ENCODE measurements at regions not wholly inside any gene's neighbourhood (a gene's known extent, or its start where the extent isn't known, plus 50 kb on each side); places are given as distances from the start of the nearest gene placed in this dataset.

GRCh38 chr3:180277041-180277440 is 240.3 kb upstream of the PEX5L start:
- Histone ChIP-seq H3K4me1 (ENCODE audit: insufficient read depth) (no peaks in the 10 kb centered on the region), H3K36me3 (ENCODE audit: insufficient read depth) (no peaks in the 10 kb centered on the region), H3K27me3 (ENCODE audit: insufficient read depth) (no peaks in the 10 kb centered on the region), H3F3A (replicated peaks; ENCODE audit: low read depth) (no peaks in the 10 kb centered on the region), H3K9me2 (ENCODE audit: insufficient read depth) (0 out of 2 replicates have a peak, but pooled peaks cover 7% of the 10 kb centered on the region), H4K20me1 (replicated peaks; ENCODE audit: insufficient read depth) (no peaks in the 10 kb centered on the region), H3K79me2 (replicated peaks; ENCODE audit: insufficient read depth) (no peaks in the 10 kb centered on the region), H2AFZ (no peak overlapping the region), H3K4me2 (no peak overlapping the region), H3K27ac (ENCODE audit: low read depth) (no peak overlapping the region), H3K4me3 (no peak overlapping the region)
- DNase-seq (ENCODE audit: low spot score) = no peak
- no peak for ATAC-seq
- H3K27ac Mint-ChIP-seq = no peak overlapping the region
- no peak overlapping the region for H3K4me3 Mint-ChIP-seq
- peaks cover under 1% of the 10 kb centered on the region; the same call in 2 of the 3 replicates for H3K9me3 Mint-ChIP-seq
- no peaks in the 10 kb centered on the region for H3K36me3 Mint-ChIP-seq (ENCODE audit: low read depth)
- H3K4me1 Mint-ChIP-seq = peaks cover 2% of the 10 kb centered on the region
- H3K27me3 Mint-ChIP-seq (ENCODE audit: insufficient read depth, low read depth, poor library complexity) = no peaks in the 10 kb centered on the region
- no peak for TF ChIP-seq ZNF114 (CRISPR knock-in tag; IDR thresholded peaks at IDR 0.05)

GRCh38 chr3:180278583-180279188 is 241.9 kb upstream of the PEX5L start:
- Mint-ChIP-seq H3K9me3 (no peaks in the 10 kb centered on the region; the same call in 2 of the 3 replicates), H3K4me3 (no peak overlapping the region), H3K4me1 (peaks cover 2% of the 10 kb centered on the region), H3K27ac (no peak overlapping the region), H3K27me3 (ENCODE audit: insufficient read depth, low read depth, poor library complexity) (no peaks in the 10 kb centered on the region), H3K36me3 (ENCODE audit: low read depth) (no peaks in the 10 kb centered on the region)
- no peaks in the 10 kb centered on the region for H3K36me3 ChIP-seq (ENCODE audit: insufficient read depth)
- no peak overlapping the region for H2AFZ ChIP-seq
- ATAC-seq (no peak), DNase-seq (ENCODE audit: low spot score) (no peak)
- H3K27me3 ChIP-seq (ENCODE audit: insufficient read depth) = no peaks in the 10 kb centered on the region
- TF ChIP-seq CTCF (conservative IDR thresholded peaks at IDR 0.05; ENCODE audit: low read depth in 2 of 2) (no peak), NANOG (IDR thresholded peaks at IDR 0.05; ENCODE audit: borderline replicate concordance) (no peak), STAT1 (IDR thresholded peaks at IDR 0.05; ENCODE audit: unreplicated experiment) (no peak), ETS1 (IDR thresholded peaks at IDR 0.05) (no peak)
- H4K20me1 ChIP-seq (replicated peaks; ENCODE audit: insufficient read depth) = no peaks in the 10 kb centered on the region
- H3K27ac ChIP-seq (ENCODE audit: low read depth) = no peak overlapping the region
- no peaks in the 10 kb centered on the region for H3F3A ChIP-seq (replicated peaks; ENCODE audit: low read depth)
- no peak overlapping the region for H3K4me3 ChIP-seq
- no peaks in the 10 kb centered on the region for H3K4me1 ChIP-seq (ENCODE audit: insufficient read depth)
- no peak overlapping the region for H3K4me2 ChIP-seq
- no peaks in the 10 kb centered on the region for H3K79me2 ChIP-seq (replicated peaks; ENCODE audit: insufficient read depth)
- H3K9me2 ChIP-seq (ENCODE audit: insufficient read depth) = 0 out of 2 replicates have a peak, but pooled peaks cover 7% of the 10 kb centered on the region

GRCh38 chr3:180280555-180280954 is 243.8 kb upstream of the PEX5L start:
- H3K36me3 ChIP-seq (ENCODE audit: insufficient read depth) = no peaks in the 10 kb centered on the region

More at GRCh38 chr3:180280555-180280954, 243.8 kb upstream of the PEX5L start:
- no peak overlapping the region for H3K27ac ChIP-seq (ENCODE audit: low read depth)
- H3K79me2 ChIP-seq (replicated peaks; ENCODE audit: insufficient read depth) = no peaks in the 10 kb centered on the region
- Mint-ChIP-seq H3K36me3 (ENCODE audit: low read depth) (no peaks in the 10 kb centered on the region), H3K4me1 (no peaks in the 10 kb centered on the region; the same call in 1 of the 3 replicates), H3K9me3 (no peaks in the 10 kb centered on the region), H3K27ac (no peak overlapping the region), H3K27me3 (ENCODE audit: insufficient read depth, low read depth, poor library complexity) (peaks cover 3% of the 10 kb centered on the region), H3K4me3 (no peak overlapping the region)
- DNase-seq (ENCODE audit: low spot score) (no peak), ATAC-seq (no peak)
- no peaks in the 10 kb centered on the region for H4K20me1 ChIP-seq (replicated peaks; ENCODE audit: insufficient read depth)
- H3K4me1 ChIP-seq (ENCODE audit: insufficient read depth) = no peaks in the 10 kb centered on the region
- no peaks in the 10 kb centered on the region for H3K27me3 ChIP-seq (ENCODE audit: insufficient read depth)
- no peak overlapping the region for H3K4me2 ChIP-seq
- TF ChIP-seq ZNF114 (CRISPR knock-in tag; IDR thresholded peaks at IDR 0.05) (no peak), STAT1 (IDR thresholded peaks at IDR 0.05; ENCODE audit: unreplicated experiment) (no peak), CREB1 (CRISPR knock-in tag; IDR thresholded peaks at IDR 0.05; ENCODE audit: low read depth) (no peak), NANOG (IDR thresholded peaks at IDR 0.05; ENCODE audit: borderline replicate concordance) (no peak), JUNB (IDR thresholded peaks at IDR 0.05; ENCODE audit: unreplicated experiment) (no peak)
- no peak overlapping the region for H2AFZ ChIP-seq
- no peaks in the 10 kb centered on the region for H3F3A ChIP-seq (replicated peaks; ENCODE audit: low read depth)
- H3K4me3 ChIP-seq = no peak overlapping the region
- 0 out of 2 replicates have a peak, but pooled peaks cover 7% of the 10 kb centered on the region for H3K9me2 ChIP-seq (ENCODE audit: insufficient read depth)

Measured in GM23338 (cell line).